ENCODE measurements at regions not wholly inside any gene's neighbourhood (a gene's known extent, or its start where the extent isn't known, plus 50 kb on each side); places are given as distances from the start of the nearest gene placed in this dataset.

DNA sequence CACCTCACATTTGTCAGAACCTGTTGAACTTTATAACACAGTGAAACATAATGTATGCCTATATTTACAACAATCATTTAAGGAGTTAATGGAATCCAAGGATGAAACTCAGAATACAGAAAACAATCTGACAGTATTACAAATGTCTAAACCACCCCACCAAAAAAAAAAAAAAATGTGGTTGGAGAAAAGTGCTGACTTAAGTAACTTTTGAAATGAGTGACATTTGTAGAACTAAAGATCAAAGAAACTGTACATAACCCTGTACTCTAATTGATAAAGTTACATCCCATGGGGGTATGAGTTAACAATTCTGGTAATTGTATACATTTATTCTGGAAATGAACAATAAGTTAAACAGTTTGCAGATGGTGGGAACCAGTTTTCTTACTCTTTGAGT lies 372.1 kb upstream of the TMEFF2 start:
- H3K9ac ChIP-seq (ENCODE audit: insufficient read depth, low read length, poor library complexity, severe bottlenecking), result no peak overlapping the region
- Mint-ChIP-seq H3K27ac (no peak overlapping the region), H3K27me3 (ENCODE audit: low read depth in 3 of 3) (peaks cover 0 to 1% (median 0%) of the 10 kb centered on the region in 3 donors), H3K36me3 (no peaks in the 10 kb centered on the region), H3K4me3 (no peak overlapping the region), H3K4me1 (no peaks in the 10 kb centered on the region), H3K9me3 (peaks cover 0 to 5% (median 0%) of the 10 kb centered on the region in 7 donors)
- no peaks in the 10 kb centered on the region for H4K20me1 ChIP-seq (ENCODE audit: insufficient read depth, low read length)
- no peak overlapping the region for H3K27ac ChIP-seq (ENCODE audit: low read depth in 1 of 2, low read length in 2 of 2)
- H3K9me3 ChIP-seq (replicated peaks in 1 of 2; ENCODE audit: control insufficient read depth in 1 of 2, insufficient read depth in 1 of 2, low read length in 2 of 2), result no peaks in the 10 kb centered on the region
- H3K4me1 ChIP-seq (ENCODE audit: control insufficient read depth in 1 of 2, insufficient read depth in 2 of 2, low read length in 2 of 2), result no peaks in the 10 kb centered on the region
- no peaks in the 10 kb centered on the region for H3K27me3 ChIP-seq (ENCODE audit: control insufficient read depth in 2 of 2, insufficient read depth in 2 of 2, low read length in 2 of 2)
- H3K79me2 ChIP-seq (ENCODE audit: insufficient read depth, low read length), result no peaks in the 10 kb centered on the region
- H3K36me3 ChIP-seq (replicated peaks in 1 of 2; ENCODE audit: control insufficient read depth in 1 of 2, insufficient read depth in 2 of 2, low read length in 2 of 2), result no peaks in the 10 kb centered on the region
- H3K4me2 ChIP-seq (replicated peaks; ENCODE audit: extremely low read depth, low read length, poor library complexity, severe bottlenecking), result no peak overlapping the region
- DNase-seq, result no peak
- H3K4me3 ChIP-seq (replicated peaks in 1 of 3; ENCODE audit: low read depth in 2 of 3, low read length in 3 of 3), result no peak overlapping the region
- intact Hi-C loops (cut with micrococcal nuclease), result no loop called here
- TF ChIP-seq CTCF (IDR thresholded peaks at IDR 0.05), result no peak
- H2AFZ ChIP-seq (ENCODE audit: insufficient read depth, low read depth, low read length, poor library complexity, severe bottlenecking), result no peak overlapping the region

- no peak for TF ChIP-seq CTCF (IDR thresholded peaks at IDR 0.05)
- no peaks in the 10 kb centered on the region for H3K4me1 ChIP-seq (ENCODE audit: control insufficient read depth in 1 of 2, insufficient read depth in 2 of 2, low read length in 2 of 2)
- intact Hi-C loops (cut with micrococcal nuclease), result no loop called here
These were observed 365.6 kb upstream of the TMEFF2 start for GRCh38 chr2:192560326-192560725.

More at GRCh38 chr2:192560326-192560725, 365.6 kb upstream of the TMEFF2 start:
- Mint-ChIP-seq H3K27me3 (ENCODE audit: low read depth in 3 of 3) (no peaks in the 10 kb centered on the region), H3K27ac (no peak overlapping the region), H3K9me3 (peaks cover 0 to 9% (median 0%) of the 10 kb centered on the region in 7 donors), H3K4me3 (no peak overlapping the region), H3K36me3 (no peaks in the 10 kb centered on the region), H3K4me1 (no peaks in the 10 kb centered on the region)
- H2AFZ ChIP-seq (ENCODE audit: insufficient read depth, low read depth, low read length, poor library complexity, severe bottlenecking), result no peak overlapping the region
- no peaks in the 10 kb centered on the region for H3K36me3 ChIP-seq (replicated peaks in 1 of 2; ENCODE audit: control insufficient read depth in 1 of 2, insufficient read depth in 2 of 2, low read length in 2 of 2)
- no peak for DNase-seq
- no peaks in the 10 kb centered on the region for H4K20me1 ChIP-seq (ENCODE audit: insufficient read depth, low read length)
- H3K4me3 ChIP-seq (replicated peaks in 1 of 3; ENCODE audit: low read depth in 2 of 3, low read length in 3 of 3), result no peak overlapping the region
- no CpG with 5 or more reads among the region's 1 CpG for WGBS (ENCODE audit: insufficient coverage)
- H3K27me3 ChIP-seq (ENCODE audit: control insufficient read depth in 2 of 2, insufficient read depth in 2 of 2, low read length in 2 of 2), result no peaks in the 10 kb centered on the region
- H3K27ac ChIP-seq (ENCODE audit: low read depth in 1 of 2, low read length in 2 of 2), result no peak overlapping the region
- H3K9ac ChIP-seq (ENCODE audit: insufficient read depth, low read length, poor library complexity, severe bottlenecking), result no peak overlapping the region
- H3K79me2 ChIP-seq (ENCODE audit: insufficient read depth, low read length), result no peaks in the 10 kb centered on the region
- H3K9me3 ChIP-seq (replicated peaks in 1 of 2; ENCODE audit: control insufficient read depth in 1 of 2, insufficient read depth in 1 of 2, low read length in 2 of 2), result peaks cover 0 to 4% of the 10 kb centered on the region in 2 donors
- no peak overlapping the region for H3K4me2 ChIP-seq (replicated peaks; ENCODE audit: extremely low read depth, low read length, poor library complexity, severe bottlenecking)

Measured in CD14-positive monocyte (primary cell).